Astrocyte (in vitro differentiated cells and primary cell): ENCODE measurements at regions not wholly inside any gene's neighbourhood (a gene's known extent, or its start where the extent isn't known, plus 50 kb on each side); places are given as distances from the start of the nearest gene placed in this dataset.
A peak's percentile ranks its signal among the peaks of the same experiment; 100 is the strongest.

Experiments
- DNase-seq: peaks from one replicate; pipeline ENCODE4 v3.0.0-alpha.2; 2010; ENCODE audit warnings: low read depth
- FAIRE-seq: peaks from 2 replicates; lab custom pipeline; 2011; peaks lifted over from hg19 to GRCh38; lab: Jason Lieb, UNC
- H2AFZ ChIP-seq: 2 replicates; pipeline ENCODE4 v1.6.0; 2012; ENCODE audit warnings: low read depth, low read length, inconsistent platforms
- H3K27ac ChIP-seq: 2 replicates; pipeline ENCODE4 v1.5.1; 2011; ENCODE audit warnings: low read depth, low read length, inconsistent platforms
- H3K27me3 ChIP-seq: 2 replicates; pipeline ENCODE4 v1.6.0; 2011; ENCODE audit warnings: low read length, inconsistent platforms; ENCODE audit not compliant: insufficient read depth
- H3K36me3 ChIP-seq: 2 replicates; pipeline ENCODE4 v1.5.1; 2011; ENCODE audit warnings: low read length, inconsistent platforms; ENCODE audit not compliant: insufficient read depth
- H3K4me1 ChIP-seq: 2 replicates; pipeline ENCODE4 v1.5.1; 2011; ENCODE audit warnings: low read length, inconsistent platforms; ENCODE audit not compliant: insufficient read depth
- H3K4me2 ChIP-seq: 2 replicates; pipeline ENCODE4 v1.6.0; 2012; ENCODE audit warnings: low read length, inconsistent platforms
- H3K4me3 ChIP-seq: 2 replicates; pipeline ENCODE4 v1.5.1; 2011; ENCODE audit warnings: low read depth, mild to moderate bottlenecking, low read length, inconsistent platforms; ENCODE audit not compliant: insufficient read depth
- H3K79me2 ChIP-seq: 2 replicates; pipeline ENCODE4 v1.6.0; 2012; ENCODE audit warnings: mild to moderate bottlenecking, low read length, inconsistent platforms; ENCODE audit not compliant: insufficient read depth
- H3K9ac ChIP-seq: 2 replicates; pipeline ENCODE4 v1.6.0; 2012; ENCODE audit warnings: mild to moderate bottlenecking, low read length, inconsistent platforms
- H3K9me3 ChIP-seq: 2 replicates; pipeline ENCODE4 v1.5.1; 2012; ENCODE audit warnings: low read depth, mild to moderate bottlenecking, low read length, inconsistent platforms; ENCODE audit not compliant: insufficient read depth
- H4K20me1 ChIP-seq: 2 replicates; pipeline ENCODE4 v1.6.0; 2012; ENCODE audit warnings: low read length, inconsistent platforms; ENCODE audit not compliant: insufficient read depth
- H3K27ac Mint-ChIP-seq: one replicate; pipeline ENCODE4 v1.8.0; 2021; ENCODE audit warnings: mild to moderate bottlenecking, mixed read lengths; ENCODE audit not compliant: unreplicated experiment
- H3K27me3 Mint-ChIP-seq: one replicate; pipeline ENCODE4 v1.8.0; 2021; ENCODE audit warnings: low read depth, mixed read lengths; ENCODE audit not compliant: unreplicated experiment
- H3K36me3 Mint-ChIP-seq: one replicate; pipeline ENCODE4 v1.8.0; 2021; ENCODE audit warnings: low read depth, mixed read lengths; ENCODE audit not compliant: unreplicated experiment
- H3K4me1 Mint-ChIP-seq: one replicate; pipeline ENCODE4 v1.8.0; 2021; ENCODE audit warnings: low read depth, mixed read lengths; ENCODE audit not compliant: unreplicated experiment
- H3K4me3 Mint-ChIP-seq: one replicate; pipeline ENCODE4 v1.8.0; 2021; ENCODE audit warnings: mild to moderate bottlenecking, moderate library complexity, mixed read lengths; ENCODE audit not compliant: unreplicated experiment
- H3K9me3 Mint-ChIP-seq: one replicate; pipeline ENCODE4 v1.8.0; 2021; ENCODE audit warnings: mild to moderate bottlenecking, mixed read lengths; ENCODE audit not compliant: unreplicated experiment
- CTCF ChIP-seq: IDR thresholded peaks from 2 replicates; pipeline ENCODE4 v1.5.1; 2011; ENCODE audit warnings: low read depth, mild to moderate bottlenecking, inconsistent platforms, low read length, moderate library complexity; ENCODE audit not compliant: insufficient read depth
- EZH2 ChIP-seq: IDR thresholded peaks from 2 replicates; pipeline ENCODE4 v1.6.1; 2012; ENCODE audit warnings: mild to moderate bottlenecking, low read length, inconsistent platforms; ENCODE audit not compliant: insufficient read depth

GRCh38 chr2:188813315-188813714, 160.9 kb upstream of the COL3A1 start:
- DNase-seq: peak; percentile 85
- H3K4me3 Mint-ChIP-seq: no peak overlapping the region
- no peaks in the 10 kb centered on the region for H3K9me3 Mint-ChIP-seq
- Histone ChIP-seq H3K4me2 (no peak overlapping the region), H2AFZ (no peak overlapping the region), H3K36me3 (no peaks in the 10 kb centered on the region), H3K27ac (peak overlapping the region; percentile 69), H3K79me2 (no peaks in the 10 kb centered on the region), H3K4me3 (no peak overlapping the region), H4K20me1 (no peaks in the 10 kb centered on the region), H3K9ac (no peak overlapping the region), H3K9me3 (no peaks in the 10 kb centered on the region), H3K4me1 (peaks cover 3% of the 10 kb centered on the region), H3K27me3 (no peaks in the 10 kb centered on the region)
- no peaks in the 10 kb centered on the region for H3K36me3 Mint-ChIP-seq
- no peaks in the 10 kb centered on the region for H3K27me3 Mint-ChIP-seq
- peaks cover 15% of the 10 kb centered on the region for H3K4me1 Mint-ChIP-seq
- peak; percentile 47 for FAIRE-seq
- peak overlapping the region; percentile 50 for H3K27ac Mint-ChIP-seq
- TF ChIP-seq CTCF: no peak
- no peak for TF ChIP-seq EZH2

- H3K4me1 Mint-ChIP-seq: peaks cover 16% of the 10 kb centered on the region
- no peak overlapping the region for H3K4me2 ChIP-seq
These were observed 160.3 kb upstream of the COL3A1 start for GRCh38 chr2:188813857-188814256.

More at GRCh38 chr2:188813857-188814256, 160.3 kb upstream of the COL3A1 start:
- no peaks in the 10 kb centered on the region for H4K20me1 ChIP-seq
- TF ChIP-seq CTCF (no peak), EZH2 (no peak)
- no peaks in the 10 kb centered on the region for H3K36me3 Mint-ChIP-seq
- H3K27me3 Mint-ChIP-seq: no peaks in the 10 kb centered on the region
- no peaks in the 10 kb centered on the region for H3K9me3 ChIP-seq
- H3K4me3 ChIP-seq: no peak overlapping the region
- no peaks in the 10 kb centered on the region for H3K36me3 ChIP-seq
- no peaks in the 10 kb centered on the region for H3K9me3 Mint-ChIP-seq
- peak overlapping the region; percentile 50 for H3K27ac Mint-ChIP-seq
- H3K27ac ChIP-seq: peak overlapping the region; percentile 69
- no peak overlapping the region for H3K9ac ChIP-seq
- FAIRE-seq (no peak), DNase-seq (peak; percentile 74)
- no peaks in the 10 kb centered on the region for H3K27me3 ChIP-seq
- H3K4me3 Mint-ChIP-seq: no peak overlapping the region
- H3K79me2 ChIP-seq: no peaks in the 10 kb centered on the region
- peaks cover 3% of the 10 kb centered on the region for H3K4me1 ChIP-seq
- H2AFZ ChIP-seq: peak overlapping the region; percentile 32
